GM18508 (cell line): ENCODE measurements at regions not wholly inside any gene's neighbourhood (a gene's known extent, or its start where the extent isn't known, plus 50 kb on each side); places are given as distances from the start of the nearest gene placed in this dataset.
"Not testable (repeated sequence)": the region's sequence is repeated elsewhere in the genome, so short reads cannot be mapped to it uniquely, and the experiment has no call there.

Experiments
- ATAC-seq: cut with Tn5 transposase; IDR thresholded peaks from one replicate; pipeline ENCODE4 v1.9.1; 2021; ENCODE audit warnings: moderate number of reproducible peaks; ENCODE audit not compliant: insufficient read depth, unreplicated experiment

GRCh38 chr14:105581551-105582341 lies 55.4 kb downstream of the TMEM121 start:
- no peak for ATAC-seq

GRCh38 chr14:105582639-105583038 lies 56.3 kb downstream of the TMEM121 start:
- ATAC-seq, result no peak

GRCh38 chr14:105583914-105584313 lies 57.5 kb downstream of the TMEM121 start:
- not testable (repeated sequence) for ATAC-seq

GRCh38 chr14:105585290-105585689 lies 58.9 kb downstream of the TMEM121 start:
- not testable (repeated sequence) for ATAC-seq

- not testable (repeated sequence) for ATAC-seq
These were observed 59.3 kb downstream of the TMEM121 start for GRCh38 chr14:105585722-105586121.

GRCh38 chr14:105586144-105586872 lies 59.9 kb downstream of the TMEM121 start:
- ATAC-seq, result not testable (repeated sequence)

- not testable (repeated sequence) for ATAC-seq
These were observed 60.7 kb downstream of the TMEM121 start for GRCh38 chr14:105587034-105587433.

- ATAC-seq, result not testable (repeated sequence)
These were observed 61.3 kb downstream of the TMEM121 start for GRCh38 chr14:105587482-105588235.

- no peak for ATAC-seq
These were observed 62.0 kb downstream of the TMEM121 start for GRCh38 chr14:105588236-105588860.

GRCh38 chr14:105589161-105589925 lies 63.0 kb downstream of the TMEM121 start:
- ATAC-seq, result no peak

GRCh38 chr14:105589926-105590185 lies 63.5 kb downstream of the TMEM121 start:
- not testable (repeated sequence) for ATAC-seq

GRCh38 chr14:105591052-105591451 lies 64.7 kb downstream of the TMEM121 start:
- no peak for ATAC-seq

- not testable (repeated sequence) for ATAC-seq
These were observed 65.5 kb downstream of the TMEM121 start for GRCh38 chr14:105591792-105592341.

GRCh38 chr14:105592646-105593045 lies 66.3 kb downstream of the TMEM121 start:
- ATAC-seq, result not testable (repeated sequence)

- not testable (repeated sequence) for ATAC-seq
These were observed 69.0 kb downstream of the TMEM121 start for GRCh38 chr14:105595346-105595745.

- ATAC-seq, result not testable (repeated sequence)
These were observed 70.0 kb downstream of the TMEM121 start for GRCh38 chr14:105596374-105596773.

- not testable (repeated sequence) for ATAC-seq
These were observed 71.8 kb downstream of the TMEM121 start for GRCh38 chr14:105598040-105598763.

GRCh38 chr14:105598925-105599586 lies 72.7 kb downstream of the TMEM121 start:
- ATAC-seq, result not testable (repeated sequence)
